Uterus (tissue), 2 donors: ENCODE measurements at regions not wholly inside any gene's neighbourhood (a gene's known extent, or its start where the extent isn't known, plus 50 kb on each side); places are given as distances from the start of the nearest gene placed in this dataset.

Source experiments
- CTCF ChIP-seq, 4 experiments: fragments of 200-600 bp in 2 of 4; fragments of 450-650 bp in 2 of 4; sonication (generic) in 2 of 4; IDR thresholded peaks; one replicate each; pipeline ENCODE4 v1.5.1; 2016 to 2019; ENCODE audit warnings: antibody characterized with exemption in 4 of 4, mild to moderate bottlenecking in 2 of 4, moderate library complexity in 1 of 4
- POLR2A ChIP-seq, 2 donors: fragments of 450-650 bp; IDR thresholded peaks; one replicate each; pipeline ENCODE4 v1.6.1; 2016; ENCODE audit warnings: antibody characterized with exemption in 2 of 2, mild to moderate bottlenecking in 1 of 2, moderate library complexity in 1 of 2

GRCh38 chr6:87824958-87825491 lies 123.0 kb upstream of the AKIRIN2 start:
- TF ChIP-seq POLR2A (IDR thresholded peaks at IDR 0.05), result no peak
- TF ChIP-seq CTCF (IDR thresholded peaks at IDR 0.05), result no peak
